Uterus (tissue), 3 donors: ENCODE measurements at regions not wholly inside any gene's neighbourhood (a gene's known extent, or its start where the extent isn't known, plus 50 kb on each side); places are given as distances from the start of the nearest gene placed in this dataset.

Source experiments
- DNase-seq, 2 donors: peaks; one replicate each; pipeline ENCODE4 v3.0.0-alpha.2; 2019 to 2020
- H3K27ac ChIP-seq, 2 donors: fragments of 200-600 bp; sonication (generic); 1 replicate in 1 of 2; 2 replicates in 1 of 2; pipeline ENCODE4 v1.5.1; 2016 to 2018
- H3K27me3 ChIP-seq, 2 donors: fragments of 200-600 bp; sonication (generic); one replicate each; pipeline ENCODE4 v1.5.1; 2018 to 2019; ENCODE audit warnings: control low read depth in 1 of 2
- H3K36me3 ChIP-seq, 2 donors: fragments of 200-600 bp; sonication (generic); one replicate each; pipeline ENCODE4 v1.5.1; 2019; ENCODE audit warnings: control low read depth in 1 of 2
- H3K4me1 ChIP-seq, 2 donors: fragments of 200-600 bp; sonication (generic); one replicate each; pipeline ENCODE4 v1.5.1; 2018 to 2019; ENCODE audit warnings: control low read depth in 1 of 2
- H3K4me3 ChIP-seq, 2 donors: fragments of 200-600 bp; sonication (generic); 1 replicate in 1 of 2; 2 replicates in 1 of 2; pipeline ENCODE4 v1.5.1; 2018 to 2019; ENCODE audit warnings: mild to moderate bottlenecking in 1 of 2
- H3K9me3 ChIP-seq, 2 donors: fragments of 200-600 bp; sonication (generic); one replicate each; pipeline ENCODE4 v1.5.1; 2019; ENCODE audit warnings: control low read depth in 1 of 2
- POLR2A ChIP-seq, 2 donors: fragments of 450-650 bp; IDR thresholded peaks; one replicate each; pipeline ENCODE4 v1.6.1; 2016; ENCODE audit warnings: antibody characterized with exemption in 2 of 2, mild to moderate bottlenecking in 1 of 2, moderate library complexity in 1 of 2
- intact Hi-C: fragments of 100-400 bp; cut with DNase I; formaldehyde crosslinking; loops from one replicate; pipeline ENCODE4 v1.15.1; 2023; ENCODE audit warnings: low total_unique reads
- TF ChIP-seq, protein P1 (sequence below), 4 experiments: fragments of 200-600 bp in 2 of 4; fragments of 450-650 bp in 2 of 4; sonication (generic) in 2 of 4; IDR thresholded peaks; one replicate each; pipeline ENCODE4 v1.5.1; 2016 to 2019; ENCODE audit warnings: antibody characterized with exemption in 4 of 4, mild to moderate bottlenecking in 2 of 4, moderate library complexity in 1 of 4
- donor health status: DM: yes; HTN: yes; CAD: no.

DNA sequence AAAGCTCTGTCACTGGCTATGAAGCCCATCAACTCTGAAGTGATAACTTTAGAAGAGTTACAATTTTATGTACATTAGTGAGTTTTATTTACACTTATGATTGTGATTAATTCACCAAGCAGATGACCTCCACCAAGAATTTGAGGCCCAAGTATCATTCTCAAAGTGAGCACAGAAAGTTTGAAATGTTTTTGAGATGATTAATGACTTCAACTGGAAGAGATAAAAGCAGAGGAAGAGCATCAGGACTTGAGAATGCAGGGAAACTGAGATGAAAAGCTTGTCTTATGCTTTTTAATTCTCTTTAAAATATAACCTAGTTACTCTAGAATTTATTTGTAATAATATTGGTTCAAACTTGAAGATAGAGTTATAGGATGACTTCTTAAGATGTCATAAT, 112.8 kb upstream of the H2AZ1 start:
- no peak for TF ChIP-seq POLR2A (IDR thresholded peaks at IDR 0.05)
- TF ChIP-seq, protein P1, sequence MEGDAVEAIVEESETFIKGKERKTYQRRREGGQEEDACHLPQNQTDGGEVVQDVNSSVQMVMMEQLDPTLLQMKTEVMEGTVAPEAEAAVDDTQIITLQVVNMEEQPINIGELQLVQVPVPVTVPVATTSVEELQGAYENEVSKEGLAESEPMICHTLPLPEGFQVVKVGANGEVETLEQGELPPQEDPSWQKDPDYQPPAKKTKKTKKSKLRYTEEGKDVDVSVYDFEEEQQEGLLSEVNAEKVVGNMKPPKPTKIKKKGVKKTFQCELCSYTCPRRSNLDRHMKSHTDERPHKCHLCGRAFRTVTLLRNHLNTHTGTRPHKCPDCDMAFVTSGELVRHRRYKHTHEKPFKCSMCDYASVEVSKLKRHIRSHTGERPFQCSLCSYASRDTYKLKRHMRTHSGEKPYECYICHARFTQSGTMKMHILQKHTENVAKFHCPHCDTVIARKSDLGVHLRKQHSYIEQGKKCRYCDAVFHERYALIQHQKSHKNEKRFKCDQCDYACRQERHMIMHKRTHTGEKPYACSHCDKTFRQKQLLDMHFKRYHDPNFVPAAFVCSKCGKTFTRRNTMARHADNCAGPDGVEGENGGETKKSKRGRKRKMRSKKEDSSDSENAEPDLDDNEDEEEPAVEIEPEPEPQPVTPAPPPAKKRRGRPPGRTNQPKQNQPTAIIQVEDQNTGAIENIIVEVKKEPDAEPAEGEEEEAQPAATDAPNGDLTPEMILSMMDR (IDR thresholded peaks at IDR 0.05) = no peak
- Histone ChIP-seq H3K36me3 (no peaks in the 10 kb centered on the region), H3K27ac (no peak overlapping the region), H3K4me1 (no peaks in the 10 kb centered on the region), H3K9me3 (no peaks in the 10 kb centered on the region), H3K27me3 (no peaks in the 10 kb centered on the region), H3K4me3 (no peak overlapping the region)
- intact Hi-C loops = no loop called here
- no peak for DNase-seq

DNA sequence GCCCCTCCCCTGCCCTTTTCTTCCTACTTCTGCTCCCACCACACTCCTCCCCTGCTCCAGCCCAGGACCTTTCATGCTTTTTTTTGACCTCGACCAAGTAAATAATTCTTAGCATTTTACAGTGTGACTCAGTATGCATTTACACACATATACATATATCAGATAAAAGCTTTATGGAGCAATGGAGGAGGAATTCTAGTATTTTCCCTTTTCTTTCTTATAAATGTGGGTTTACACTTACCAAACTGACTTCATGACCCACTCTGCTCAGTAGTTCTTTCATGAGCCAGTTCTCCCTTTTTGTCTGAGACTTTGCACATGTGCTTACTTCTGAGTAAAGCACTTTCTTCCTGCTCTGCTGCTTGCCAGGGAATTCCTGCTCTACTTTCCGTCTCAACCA, 111.8 kb upstream of the H2AZ1 start:
- Histone ChIP-seq H3K4me3 (no peak overlapping the region), H3K9me3 (no peaks in the 10 kb centered on the region), H3K27me3 (no peaks in the 10 kb centered on the region), H3K4me1 (no peaks in the 10 kb centered on the region), H3K36me3 (no peaks in the 10 kb centered on the region), H3K27ac (no peak overlapping the region)
- no peak for DNase-seq
- intact Hi-C loops = no loop called here
- TF ChIP-seq, protein P1 (IDR thresholded peaks at IDR 0.05) = no peak
- TF ChIP-seq POLR2A (IDR thresholded peaks at IDR 0.05) = no peak

DNA sequence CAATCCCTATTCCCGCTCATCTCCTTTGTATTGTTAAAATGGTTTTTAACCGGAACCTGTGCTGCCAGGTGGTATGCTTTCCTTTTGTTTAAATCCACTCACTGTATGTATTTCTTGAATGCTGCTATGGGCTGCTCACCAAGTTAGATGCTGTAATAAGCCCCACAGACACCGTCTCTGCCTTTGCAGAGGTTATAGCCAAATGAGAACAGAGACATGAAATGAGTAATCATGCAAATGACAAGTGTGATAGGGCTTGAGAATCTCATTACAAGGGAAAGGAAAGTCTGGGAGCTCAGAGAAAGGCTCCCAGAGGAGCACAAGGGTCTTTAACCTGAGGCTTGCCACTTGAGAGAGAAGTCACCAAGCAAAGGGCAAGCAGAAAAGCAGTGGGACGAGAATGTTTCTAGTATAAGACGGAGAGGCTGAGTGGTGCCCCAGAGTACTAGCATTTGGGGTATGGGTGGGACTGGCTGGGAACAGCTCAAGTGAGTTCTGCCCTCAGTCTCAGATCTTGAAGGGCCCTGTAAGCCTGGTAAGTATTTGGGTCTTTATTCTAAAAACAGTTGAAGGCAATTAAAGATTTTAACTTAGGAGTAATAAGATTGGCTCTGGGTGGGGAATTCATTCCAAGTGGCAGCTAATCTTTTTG, 110.8 kb upstream of the H2AZ1 start:
- H3K36me3 ChIP-seq = no peaks in the 10 kb centered on the region
- DNase-seq = no peak
- no peak overlapping the region for H3K27ac ChIP-seq
- H3K4me1 ChIP-seq = no peaks in the 10 kb centered on the region
- no peak for TF ChIP-seq POLR2A (IDR thresholded peaks at IDR 0.05)
- TF ChIP-seq, protein P1 (IDR thresholded peaks at IDR 0.05) = no peak
- H3K9me3 ChIP-seq = no peaks in the 10 kb centered on the region
- H3K4me3 ChIP-seq = no peak overlapping the region
- intact Hi-C loops = no loop called here
- H3K27me3 ChIP-seq = no peaks in the 10 kb centered on the region

DNA sequence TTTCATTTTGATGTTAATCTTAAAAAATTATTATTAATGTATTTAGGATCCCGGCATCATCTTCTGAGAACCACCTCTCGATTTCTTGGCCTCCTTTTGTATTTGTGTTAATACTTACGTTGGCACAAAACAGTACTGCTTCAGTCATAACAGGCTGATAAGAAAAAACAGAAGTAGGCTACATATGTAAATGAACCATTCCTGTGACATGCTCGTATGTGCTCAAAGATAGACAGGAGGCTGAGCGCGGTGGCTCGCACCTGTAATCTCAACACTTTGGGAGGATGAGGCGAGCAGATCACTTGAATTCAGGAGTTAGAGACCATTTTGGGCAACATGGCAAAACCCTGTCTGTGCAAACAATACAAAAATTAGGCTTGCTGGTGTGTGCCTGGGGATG, 109.4 kb upstream of the H2AZ1 start:
- TF ChIP-seq, protein P1 (IDR thresholded peaks at IDR 0.05) = no peak
- TF ChIP-seq POLR2A (IDR thresholded peaks at IDR 0.05) = no peak
- Histone ChIP-seq H3K27ac (no peak overlapping the region), H3K9me3 (no peaks in the 10 kb centered on the region), H3K4me1 (no peaks in the 10 kb centered on the region), H3K27me3 (no peaks in the 10 kb centered on the region), H3K4me3 (no peak overlapping the region), H3K36me3 (no peaks in the 10 kb centered on the region)
- intact Hi-C loops = no loop called here
- DNase-seq = no peak

DNA sequence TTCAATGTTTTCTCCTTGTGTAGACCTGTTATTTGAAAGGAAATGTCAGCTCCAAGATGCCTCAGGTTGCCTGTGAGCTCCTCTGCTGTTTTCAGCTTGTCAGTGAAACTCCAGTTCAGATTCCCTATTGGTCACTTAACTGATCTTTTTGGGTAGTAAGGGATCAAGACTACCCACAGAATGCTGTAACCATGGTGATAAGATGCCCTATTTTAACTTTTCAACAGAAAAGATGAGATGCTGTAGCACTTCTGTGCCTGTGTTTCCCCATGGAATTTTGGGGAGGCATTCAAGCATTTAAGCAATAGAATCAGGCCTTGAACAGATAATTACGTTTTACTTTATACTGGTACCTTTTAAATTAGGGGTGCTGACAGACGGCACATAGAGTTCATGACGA, 106.6 kb upstream of the H2AZ1 start:
- H3K4me3 ChIP-seq = no peak overlapping the region
- H3K27me3 ChIP-seq = no peaks in the 10 kb centered on the region
- H3K4me1 ChIP-seq = no peaks in the 10 kb centered on the region
- intact Hi-C loops = no loop called here
- DNase-seq = no peak
- TF ChIP-seq, protein P1 (IDR thresholded peaks at IDR 0.05) = no peak
- no peak for TF ChIP-seq POLR2A (IDR thresholded peaks at IDR 0.05)
- H3K27ac ChIP-seq = no peak overlapping the region
- H3K36me3 ChIP-seq = no peaks in the 10 kb centered on the region
- H3K9me3 ChIP-seq = no peaks in the 10 kb centered on the region
